H1 (cell line): ENCODE measurements at regions not wholly inside any gene's neighbourhood (a gene's known extent, or its start where the extent isn't known, plus 50 kb on each side); places are given as distances from the start of the nearest gene placed in this dataset.

Source experiments
- CTCF ChIA-PET: fragments of 300-600 bp; sonication (Branson Sonifier 250); formaldehyde crosslinking; loops from one replicate; lab custom pipeline; 2021; ENCODE audit not compliant: partially characterized antibody; lab: Charles Lee
- POLR2A ChIA-PET: fragments of 300-600 bp; sonication (Branson Sonifier 250); formaldehyde crosslinking; loops from one replicate; lab custom pipeline; 2021; ENCODE audit warnings: inconsistent platforms; ENCODE audit not compliant: partially characterized antibody; lab: Charles Lee
- DNase-seq, 2 experiments: peaks; one replicate each; pipeline versions ENCODE4 v3.0.0 to v3.0.0-alpha.2; 2010 to 2022; ENCODE audit warnings: low spot score in 2 of 2, low read depth in 1 of 2, mixed read lengths in 1 of 2
- FAIRE-seq: peaks from 2 replicates; lab custom pipeline; 2011; peaks lifted over from hg19 to GRCh38; lab: Jason Lieb, UNC
- H2AFZ ChIP-seq: 2 replicates; pipeline ENCODE4 v1.8.1; 2012; ENCODE audit warnings: low read length, inconsistent platforms
- H2AK5ac ChIP-seq: 2 replicates; pipeline ENCODE4 v1.6.1; 2013; ENCODE audit warnings: low read depth, low read length
- H2BK120ac ChIP-seq: replicated peaks from 2 replicates; pipeline ENCODE3; 2013; ENCODE audit warnings: low read depth, low read length, inconsistent platforms
- H2BK12ac ChIP-seq: 2 replicates; pipeline ENCODE4 v1.6.1; 2013; ENCODE audit warnings: low read depth, low read length
- H2BK15ac ChIP-seq: 2 replicates; pipeline ENCODE4 v1.6.1; 2013; ENCODE audit warnings: low read length
- H2BK20ac ChIP-seq: 2 replicates; pipeline ENCODE4 v1.6.1; 2013; ENCODE audit warnings: low read length
- H2BK5ac ChIP-seq: 2 replicates; pipeline ENCODE4 v1.6.1; 2013; ENCODE audit warnings: low read depth, low read length
- H3K14ac ChIP-seq: 2 replicates; pipeline ENCODE4 v1.6.1; 2013; ENCODE audit warnings: inconsistent platforms; ENCODE audit not compliant: insufficient read length
- H3K18ac ChIP-seq: 2 replicates; pipeline ENCODE4 v1.6.1; 2013; ENCODE audit warnings: low read length; ENCODE audit errors: extremely low read depth
- H3K23ac ChIP-seq: 2 replicates; pipeline ENCODE4 v1.6.1; 2013; ENCODE audit warnings: inconsistent platforms; ENCODE audit not compliant: insufficient read length
- H3K23me2 ChIP-seq: 2 replicates; pipeline ENCODE4 v1.6.1; 2013; ENCODE audit warnings: low read depth, low read length
- H3K27ac ChIP-seq: 2 replicates; pipeline ENCODE4 v1.6.1; 2011; ENCODE audit warnings: low read depth, low read length, inconsistent platforms
- H3K27me3 ChIP-seq, 4 experiments: replicated peaks in 1 of 4; 1 replicate in 1 of 4; 2 replicates in 3 of 4; pipeline versions ENCODE4 v1.6.1 to v1.8.1; 2011 to 2013; ENCODE audit warnings: low read length in 3 of 4, mild to moderate bottlenecking in 3 of 4, inconsistent platforms in 2 of 4, mixed read lengths in 2 of 4, moderate library complexity in 1 of 4; ENCODE audit not compliant: control insufficient read depth in 3 of 4, insufficient read depth in 3 of 4; ENCODE audit errors: extremely low read depth in 1 of 4
- H3K36me3 ChIP-seq, 4 experiments: 2 replicates each; pipeline versions ENCODE4 v1.6.1 to v1.8.1; 2011 to 2013; ENCODE audit warnings: mild to moderate bottlenecking in 4 of 4, low read length in 3 of 4, moderate library complexity in 2 of 4, control low read depth in 1 of 4, inconsistent platforms in 1 of 4; ENCODE audit not compliant: insufficient read depth in 4 of 4, control insufficient read depth in 2 of 4
- H3K4ac ChIP-seq: replicated peaks from 2 replicates; pipeline ENCODE3; 2013; ENCODE audit warnings: low read length, low read depth, mixed read lengths, inconsistent platforms; ENCODE audit not compliant: insufficient read length
- H3K4me1 ChIP-seq, 4 experiments: replicated peaks in 1 of 4; 1 replicate in 1 of 4; 2 replicates in 3 of 4; pipeline versions ENCODE4 v1.6.1 to v1.8.1; 2011 to 2013; ENCODE audit warnings: low read length in 3 of 4, inconsistent platforms in 2 of 4, mixed read lengths in 1 of 4; ENCODE audit not compliant: insufficient read depth in 4 of 4, control insufficient read depth in 3 of 4
- H3K4me2 ChIP-seq, 2 experiments: 2 replicates each; pipeline versions ENCODE4 v1.6.1 to v1.8.1; 2011 to 2013; ENCODE audit warnings: low read depth in 2 of 2, low read length in 2 of 2, control low read depth in 1 of 2, inconsistent platforms in 1 of 2, mild to moderate bottlenecking in 1 of 2; ENCODE audit not compliant: insufficient read depth in 1 of 2
- H3K4me3 ChIP-seq, 4 experiments: fragments of 200-600, 300-600 bp in 1 of 4; sonication (generic), shearing (Covaris generic), sonication (Bioruptor Twin) in 1 of 4; 2 replicates each; pipeline versions ENCODE4 v1.5.1 to v1.8.1; 2011 to 2016; ENCODE audit warnings: low read length in 4 of 4, low read depth in 3 of 4, control low read depth in 2 of 4, inconsistent platforms in 2 of 4, mild to moderate bottlenecking in 2 of 4, mixed read lengths in 1 of 4, moderate library complexity in 1 of 4; ENCODE audit not compliant: insufficient read depth in 2 of 4; ENCODE audit errors: extremely low read depth in 1 of 4
- H3K56ac ChIP-seq: replicated peaks from 2 replicates; pipeline ENCODE3; 2013; ENCODE audit warnings: low read depth, mild to moderate bottlenecking, mixed read lengths, low read length, inconsistent platforms; ENCODE audit not compliant: insufficient read length
- H3K79me1 ChIP-seq: 2 replicates; pipeline ENCODE4 v1.6.1; 2013; ENCODE audit warnings: low read depth, low read length, control low read depth
- H3K79me2 ChIP-seq, 2 experiments: 2 replicates each; pipeline versions ENCODE4 v1.6.1 to v1.8.1; 2012 to 2013; ENCODE audit warnings: low read length in 2 of 2, mild to moderate bottlenecking in 2 of 2, inconsistent platforms in 1 of 2; ENCODE audit not compliant: insufficient read depth in 2 of 2, control insufficient read depth in 1 of 2
- H3K9ac ChIP-seq, 4 experiments: replicated peaks in 1 of 4; 1 replicate in 1 of 4; 2 replicates in 3 of 4; pipeline versions ENCODE4 v1.6.1 to v1.8.1; 2011 to 2013; ENCODE audit warnings: low read depth in 3 of 4, low read length in 3 of 4, control low read depth in 2 of 4, mild to moderate bottlenecking in 2 of 4, moderate library complexity in 2 of 4, inconsistent platforms in 1 of 4; ENCODE audit errors: extremely low read depth in 1 of 4
- H3K9me3 ChIP-seq, 2 experiments: 2 replicates each; pipeline versions ENCODE4 v1.6.1 to v1.8.1; 2012 to 2013; ENCODE audit warnings: mild to moderate bottlenecking in 2 of 2, moderate library complexity in 2 of 2, control low read depth in 1 of 2, inconsistent platforms in 1 of 2, low read depth in 1 of 2, low read length in 1 of 2, mixed read lengths in 1 of 2; ENCODE audit not compliant: insufficient read depth in 2 of 2
- H4K20me1 ChIP-seq, 2 experiments: replicated peaks in 1 of 2; 2 replicates each; pipeline versions ENCODE3 to v1.8.1; 2011 to 2013; ENCODE audit warnings: inconsistent platforms in 2 of 2, low read length in 2 of 2, mild to moderate bottlenecking in 1 of 2; ENCODE audit not compliant: insufficient read depth in 2 of 2, control insufficient read depth in 1 of 2
- H4K5ac ChIP-seq: 2 replicates; pipeline ENCODE4 v1.6.1; 2013; ENCODE audit warnings: low read length, low read depth, mixed read lengths, inconsistent platforms; ENCODE audit not compliant: insufficient read length
- H4K8ac ChIP-seq: 2 replicates; pipeline ENCODE4 v1.8.0; 2013; ENCODE audit warnings: mild to moderate bottlenecking, moderate library complexity, low read length, inconsistent platforms; ENCODE audit not compliant: insufficient read depth; ENCODE audit errors: extremely low read depth
- H4K91ac ChIP-seq: replicated peaks from 2 replicates; pipeline ENCODE3; 2013; ENCODE audit warnings: low read length, mixed read lengths, inconsistent platforms; ENCODE audit not compliant: insufficient read length
- WGBS, 2 experiments: shearing (Covaris generic) in 1 of 2; methylation state at CpG; one replicate each; pipeline versions ENCODE4 v1.1.6 to v1.1.7; 2013 to 2015; ENCODE audit warnings: low lambda C conversion rate in 2 of 2, mixed read lengths in 2 of 2, inconsistent platforms in 1 of 2, low coverage in 1 of 2, missing lambda C conversion rate in 1 of 2; ENCODE audit not compliant: insufficient replicate concordance in 2 of 2, insufficient coverage in 1 of 2, insufficient read length in 1 of 2; ENCODE audit errors: extremely low coverage in 1 of 2, missing lambda C conversion rate in 1 of 2; 5-methylcytosine and 5-hydroxymethylcytosine counted together

DNA sequence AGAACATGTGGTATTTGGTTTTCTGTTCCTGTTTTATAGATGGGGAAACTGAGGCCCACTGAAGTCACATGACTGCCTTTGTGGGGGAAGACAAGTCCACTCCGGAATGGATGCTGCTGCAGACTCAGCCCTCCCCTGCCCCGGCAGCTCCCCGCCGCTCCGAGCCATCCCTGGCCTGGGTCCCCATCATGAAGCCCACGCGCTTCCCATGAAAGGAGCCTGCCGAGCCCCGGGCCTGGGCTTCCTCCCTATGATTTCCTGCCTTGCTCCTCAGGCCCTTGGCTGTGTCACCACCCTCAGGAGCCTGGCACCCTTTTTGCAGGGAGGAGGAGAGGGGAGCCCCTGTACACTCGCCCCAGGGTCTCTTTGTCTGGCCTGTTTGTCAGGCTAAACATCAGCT, 125.3 kb upstream of the FOXF1 start:
- H4K5ac ChIP-seq, result no peak overlapping the region
- H3K36me3 ChIP-seq, result no peaks in the 10 kb centered on the region
- H4K91ac ChIP-seq, result no peak overlapping the region
- no peak overlapping the region for H3K14ac ChIP-seq
- peaks cover 0 to 3% (median 0%) of the 10 kb centered on the region in 4 experiments; a peak in 4 of 7 replicates for H3K4me1 ChIP-seq
- H2BK12ac ChIP-seq, result peak overlapping the region; percentile 23; the same call in 1 of the 2 replicates
- ChIA-PET CTCF (no interaction called here), POLR2A (no interaction called here)
- FAIRE-seq (no peak), DNase-seq (no peak)
- no peak overlapping the region for H3K27ac ChIP-seq
- no peak overlapping the region for H3K23ac ChIP-seq
- no peak overlapping the region for H2AK5ac ChIP-seq
- peaks cover 0 to 1% (median 0%) of the 10 kb centered on the region in 4 experiments; a peak in 1 of 7 replicates for H3K27me3 ChIP-seq
- H3K79me1 ChIP-seq, result no peaks in the 10 kb centered on the region
- no peak overlapping the region for H2BK20ac ChIP-seq
- H3K4me3 ChIP-seq, result no peak overlapping the region
- no peak overlapping the region for H3K4me2 ChIP-seq
- no peak overlapping the region for H2BK15ac ChIP-seq
- H3K18ac ChIP-seq, result no peak overlapping the region
- 96% methylated on average over 9 of the region's 10 CpGs; no CpG with 5 or more reads in 1 of the 2 experiments for WGBS, 2 experiments
- H2AFZ ChIP-seq, result no peak overlapping the region
- H4K8ac ChIP-seq, result no peak overlapping the region
- H3K79me2 ChIP-seq, result no peaks in the 10 kb centered on the region
- H2BK5ac ChIP-seq, result no peak overlapping the region
- no peak overlapping the region for H3K56ac ChIP-seq
- no peak overlapping the region for H3K4ac ChIP-seq
- no peaks in the 10 kb centered on the region for H4K20me1 ChIP-seq
- no peaks in the 10 kb centered on the region; the same call in 1 of the 2 replicates for H3K23me2 ChIP-seq
- no peak overlapping the region for H2BK120ac ChIP-seq
- H3K9me3 ChIP-seq, result no peaks in the 10 kb centered on the region
- H3K9ac ChIP-seq, result no peak overlapping the region
